ELF-1 (cell line): ENCODE measurements at regions not wholly inside any gene's neighbourhood (a gene's known extent, or its start where the extent isn't known, plus 50 kb on each side); places are given as distances from the start of the nearest gene placed in this dataset.
"Not testable (repeated sequence)": the region's sequence is repeated elsewhere in the genome, so short reads cannot be mapped to it uniquely, and the experiment has no call there.

Experiments
- DNase-seq: peaks from one replicate; pipeline ENCODE4 v3.0.0-alpha.2; 2016; ENCODE audit warnings: low read depth, low spot score

GRCh38 chr18:8991155-8991554, 111.3 kb upstream of the NDUFV2 start:
- DNase-seq, result no peak

- DNase-seq, result not testable (repeated sequence)
Observed at GRCh38 chr18:8992500-8992899, 110.0 kb upstream of the NDUFV2 start.

- no peak for DNase-seq
Observed at GRCh38 chr18:8994603-8995002, 107.9 kb upstream of the NDUFV2 start.

GRCh38 chr18:8995096-8995495, 107.4 kb upstream of the NDUFV2 start:
- no peak for DNase-seq

DNA sequence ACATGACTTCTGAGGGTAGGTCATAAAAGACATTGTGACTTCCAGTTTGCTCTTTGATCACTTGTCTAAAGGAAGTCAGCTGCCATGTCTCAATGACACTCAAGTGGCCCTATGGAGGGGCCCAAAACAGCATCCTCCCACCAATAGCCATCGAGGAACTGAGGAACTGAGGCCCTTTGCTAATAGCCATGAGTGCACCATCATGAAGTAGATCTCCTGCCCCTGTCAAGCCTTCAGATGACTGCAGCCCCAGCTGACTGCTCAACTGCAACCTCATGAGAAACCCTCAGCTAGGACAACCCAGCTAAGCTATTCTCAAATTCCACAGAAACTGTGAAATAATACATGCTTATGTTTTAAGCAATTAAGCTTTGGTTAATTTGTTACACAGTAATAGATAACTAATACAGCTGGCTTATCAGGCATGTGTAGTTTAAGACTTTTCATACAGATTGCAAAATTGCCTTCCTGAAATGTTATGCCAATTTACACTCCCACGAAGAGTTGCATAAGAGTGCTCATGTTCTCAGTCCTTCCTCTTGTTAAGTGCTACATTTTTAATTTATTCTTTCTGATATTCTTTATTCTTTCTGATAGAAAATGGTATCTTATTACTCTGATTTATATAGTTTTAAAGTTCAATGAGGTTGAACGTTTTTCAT, 105.6 kb upstream of the NDUFV2 start:
- no peak for DNase-seq

GRCh38 chr18:8997634-8998033, 104.9 kb upstream of the NDUFV2 start:
- DNase-seq, result no peak

DNA sequence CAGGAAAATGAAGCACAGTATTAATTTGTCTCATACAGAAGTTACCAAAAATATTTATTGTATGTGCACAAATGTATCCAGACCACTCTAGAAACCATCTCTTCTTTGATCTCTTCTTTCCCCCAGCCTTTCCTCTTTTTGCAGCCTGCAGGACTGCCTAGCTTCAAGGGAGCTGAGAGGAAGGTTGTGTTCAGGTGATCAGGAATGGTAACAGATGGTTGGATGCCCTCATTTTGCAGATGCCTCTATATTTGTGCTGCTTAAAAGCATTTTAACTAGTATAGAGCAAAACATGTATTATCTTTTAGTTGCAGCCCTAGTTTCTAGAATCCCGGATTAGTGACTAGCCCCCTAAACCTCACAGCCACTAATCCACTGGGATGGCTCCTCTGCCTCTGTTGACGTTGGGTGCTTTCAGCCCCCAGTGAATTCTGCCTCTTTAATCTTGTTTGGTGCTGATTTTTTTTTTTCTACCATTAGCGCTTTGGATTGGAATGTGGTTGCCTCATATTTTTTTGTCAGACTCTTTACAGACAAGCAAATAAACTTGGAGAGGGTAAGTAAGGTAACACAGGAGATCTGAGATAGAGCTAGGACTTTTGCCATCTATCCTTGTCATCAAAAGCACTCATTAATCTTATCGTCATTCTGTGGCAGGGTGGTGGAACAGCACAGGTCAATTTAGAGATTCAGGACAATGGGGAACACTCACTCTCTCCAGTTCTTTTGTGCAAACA, 103.8 kb upstream of the NDUFV2 start:
- no peak for DNase-seq

DNA sequence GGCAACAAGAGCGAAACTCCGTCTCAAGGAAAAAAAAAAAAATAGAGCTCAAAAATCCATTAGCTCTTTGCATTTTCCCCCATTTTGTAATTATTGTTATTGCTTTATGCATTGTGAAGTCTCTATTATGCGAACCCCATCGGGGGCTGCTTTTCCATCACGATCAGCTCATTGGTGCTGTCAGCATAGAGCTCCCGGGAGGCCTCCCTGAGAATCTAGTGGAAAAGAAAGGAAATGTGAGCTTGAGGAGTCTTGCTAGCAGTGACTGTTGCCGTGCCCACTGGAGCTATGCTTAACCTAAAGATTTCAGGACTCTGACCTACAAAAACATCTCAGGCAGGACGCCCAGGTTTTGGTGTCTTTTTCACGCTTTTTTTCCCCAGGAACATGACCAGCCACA, 102.6 kb upstream of the NDUFV2 start:
- DNase-seq, result no peak

DNA sequence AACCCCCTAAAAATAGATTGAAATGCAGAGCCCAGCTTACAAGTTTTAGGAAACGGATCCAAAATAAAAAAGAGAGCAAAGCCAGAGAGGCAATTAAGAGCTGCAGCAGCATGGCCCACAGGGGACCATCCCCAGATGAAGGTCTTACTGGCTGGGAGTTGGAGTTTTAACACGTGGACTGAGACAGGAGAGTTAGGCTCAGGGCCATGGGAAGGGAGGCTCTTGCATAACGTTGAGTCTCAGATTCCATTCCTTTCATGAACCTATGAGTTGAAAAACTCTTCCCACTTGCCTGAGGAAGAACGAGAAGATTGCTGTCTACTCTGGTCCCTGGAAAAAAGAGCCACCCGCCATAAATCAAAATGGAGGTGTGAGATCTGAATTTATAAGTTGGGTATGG, 101.8 kb upstream of the NDUFV2 start:
- DNase-seq, result no peak

DNA sequence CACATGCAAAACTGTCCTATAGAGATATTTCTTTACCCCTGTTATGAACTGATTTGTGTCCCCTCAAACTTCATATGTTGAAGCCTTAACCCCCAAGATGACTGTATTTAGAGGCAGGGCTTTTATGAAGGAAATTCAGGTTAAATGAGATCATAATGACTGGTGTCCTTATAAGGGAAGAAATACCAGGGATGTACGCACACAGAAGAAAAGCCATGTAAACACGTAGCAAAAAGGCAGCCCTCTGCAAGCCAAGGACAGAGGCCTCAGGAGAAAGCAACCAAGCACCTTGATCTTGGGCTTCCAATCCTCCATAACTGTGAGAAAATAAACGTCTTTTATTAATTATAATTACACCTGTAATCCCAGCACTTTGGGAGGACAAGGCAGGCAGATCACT, 101.3 kb upstream of the NDUFV2 start:
- DNase-seq, result no peak

GRCh38 chr18:9003406-9004100, 98.9 kb upstream of the NDUFV2 start:
- no peak for DNase-seq

DNA sequence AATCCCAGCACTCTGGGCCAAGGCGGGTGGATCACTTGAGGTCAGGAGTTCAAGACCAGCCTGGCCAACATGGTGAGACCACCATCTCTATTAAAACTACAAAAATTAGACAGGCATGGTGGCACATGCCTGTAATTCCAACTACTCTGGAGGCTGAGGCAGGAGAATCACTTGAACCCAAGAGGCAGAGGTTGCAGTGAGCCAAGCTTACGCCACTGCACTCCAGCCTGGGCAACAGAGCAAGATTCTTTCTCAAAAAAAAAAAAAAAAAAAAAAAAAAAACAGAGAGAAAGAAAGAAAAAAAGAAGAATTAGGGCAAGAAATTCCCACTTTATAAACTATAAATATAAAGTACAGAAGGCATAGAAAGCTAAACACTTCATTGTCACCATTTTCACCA, 98.2 kb upstream of the NDUFV2 start:
- DNase-seq, result not testable (repeated sequence)

DNA sequence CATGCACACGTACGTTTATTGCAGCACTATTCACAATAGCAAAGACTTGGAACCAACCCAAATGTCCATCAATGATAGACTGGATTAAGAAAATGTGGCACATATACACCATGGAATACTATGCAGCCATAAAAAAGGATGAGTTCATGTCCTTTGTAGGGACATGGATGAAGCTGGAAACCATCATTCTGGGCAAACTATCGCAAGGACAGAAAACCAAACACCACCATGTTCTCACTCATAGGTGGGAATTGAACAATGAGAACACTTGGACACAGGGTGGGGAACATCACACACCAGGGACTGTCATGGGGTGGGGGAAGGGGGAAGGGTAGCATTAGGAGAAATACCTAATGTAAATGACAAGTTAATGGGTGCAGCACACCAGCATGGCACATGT, 94.8 kb upstream of the NDUFV2 start:
- not testable (repeated sequence) for DNase-seq

- no peak for DNase-seq
Observed at GRCh38 chr18:9008200-9008708, 94.2 kb upstream of the NDUFV2 start.

GRCh38 chr18:9008709-9009635, 93.5 kb upstream of the NDUFV2 start:
- peak; percentile 46 for DNase-seq

DNA sequence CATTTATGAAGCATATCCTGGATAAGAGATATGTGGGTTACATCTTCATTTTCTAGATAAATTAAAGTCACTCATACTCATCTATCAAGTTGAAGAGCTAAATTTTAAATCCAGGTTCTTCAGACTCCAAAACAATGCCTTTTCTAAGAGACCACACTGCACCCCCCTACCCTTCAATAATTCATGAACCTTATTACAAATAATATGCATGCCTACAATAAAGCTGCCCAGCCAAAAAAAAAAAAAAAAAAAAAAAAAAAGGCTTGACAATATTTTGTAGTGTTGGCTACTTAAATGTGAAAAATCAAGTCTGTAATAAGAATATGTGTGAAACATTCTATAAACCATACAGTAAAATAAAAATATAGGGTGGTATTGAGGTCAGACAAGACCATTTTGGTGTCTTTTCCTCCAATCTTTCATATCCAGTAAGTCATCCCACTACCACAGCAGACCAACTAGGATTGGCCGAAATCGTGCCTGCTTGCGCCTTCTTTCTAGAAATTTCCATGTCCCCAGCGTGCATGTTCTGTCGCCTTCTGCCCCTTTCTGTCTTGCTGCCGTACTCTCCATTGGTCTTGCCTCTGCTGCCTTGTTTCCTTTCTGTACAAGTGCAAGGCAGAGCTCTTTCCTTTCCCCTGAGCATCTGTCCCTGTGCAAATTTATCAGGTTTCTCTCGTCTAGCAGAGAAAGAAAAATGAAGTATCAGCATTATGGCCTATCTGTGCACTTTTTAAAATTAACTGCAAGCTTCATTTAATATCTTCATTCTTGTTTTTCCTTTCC, 92.6 kb upstream of the NDUFV2 start:
- no peak for DNase-seq

DNA sequence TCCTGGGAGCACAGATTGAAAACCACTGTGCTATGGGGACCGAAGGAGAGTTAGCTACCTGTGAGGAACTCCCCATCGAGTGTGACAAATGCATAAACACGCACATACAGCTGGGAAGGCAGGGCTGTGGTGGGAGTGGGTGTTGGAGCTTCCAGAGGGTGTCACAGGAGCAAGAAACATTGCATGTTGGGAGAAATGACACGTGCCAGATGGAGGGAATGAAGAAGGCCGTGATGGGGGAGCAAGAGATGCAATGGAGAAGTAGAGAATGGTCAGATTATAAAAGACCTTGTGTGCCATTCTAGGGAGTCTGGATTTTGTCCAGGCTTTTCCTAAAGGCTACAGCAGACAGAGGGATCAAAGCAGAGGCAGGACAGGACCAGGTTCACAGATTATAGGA, 91.1 kb upstream of the NDUFV2 start:
- DNase-seq, result no peak

GRCh38 chr18:9013926-9014373, 88.5 kb upstream of the NDUFV2 start:
- DNase-seq, result no peak

DNA sequence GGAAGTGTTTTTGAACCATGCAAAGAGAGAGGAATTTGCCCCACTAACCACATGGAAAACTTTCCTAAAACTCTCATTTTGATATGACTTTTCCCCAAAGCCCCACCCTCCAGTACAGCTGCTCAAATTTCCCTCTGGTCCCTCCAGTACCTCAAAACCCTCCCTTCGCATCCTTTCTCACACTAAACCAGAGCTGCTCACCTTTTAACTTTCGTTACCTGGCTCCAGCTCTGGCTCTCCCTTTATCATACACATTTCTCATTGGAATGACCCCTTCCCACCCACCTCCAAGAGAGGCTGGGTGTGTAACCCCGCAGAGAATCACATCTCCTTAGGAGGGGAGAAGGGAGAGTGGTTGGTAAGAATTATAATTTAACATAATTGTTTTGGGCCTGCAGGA, 86.8 kb upstream of the NDUFV2 start:
- DNase-seq, result no peak

DNA sequence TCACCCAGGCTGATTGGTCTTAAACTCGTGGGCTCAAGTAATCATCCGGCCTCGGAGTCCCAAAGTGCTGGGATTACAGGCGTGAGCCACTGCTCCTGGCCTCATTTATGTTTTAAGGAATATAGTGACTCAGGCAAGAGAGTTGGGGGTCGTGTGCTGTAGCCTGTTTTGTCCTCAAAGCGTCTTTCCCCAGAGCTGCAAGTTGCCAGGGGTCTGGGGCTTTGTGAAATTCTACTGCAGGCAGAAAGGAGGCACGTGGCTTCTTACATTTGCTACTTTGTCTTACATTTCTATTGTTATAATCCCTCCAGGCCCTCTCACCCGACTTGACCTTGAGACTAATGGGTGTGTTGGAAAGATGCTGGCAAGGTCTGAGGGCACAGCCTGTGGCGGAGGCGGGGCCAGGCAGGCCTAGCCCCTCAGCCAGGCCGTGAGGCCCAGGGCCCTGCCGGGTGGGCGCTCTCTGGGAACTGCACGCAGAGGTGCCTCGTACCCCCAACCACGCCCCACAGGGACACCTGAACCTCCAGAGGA, 85.8 kb upstream of the NDUFV2 start:
- no peak for DNase-seq
